NT2/D1 (cell line): ENCODE measurements at regions not wholly inside any gene's neighbourhood (a gene's known extent, or its start where the extent isn't known, plus 50 kb on each side); places are given as distances from the start of the nearest gene placed in this dataset.
A peak's percentile ranks its signal among the peaks of the same experiment; 100 is the strongest.
"Not testable (repeated sequence)": the region's sequence is repeated elsewhere in the genome, so short reads cannot be mapped to it uniquely, and the experiment has no call there.

ENCODE experiments used
- DNase-seq: peaks from one replicate; pipeline ENCODE4 v3.0.0-alpha.2; 2011; ENCODE audit warnings: low read depth, low spot score
- H3K27me3 ChIP-seq: 2 replicates; pipeline ENCODE4 v1.6.0; 2011; ENCODE audit warnings: mild to moderate bottlenecking; ENCODE audit not compliant: insufficient read length, insufficient read depth
- H3K36me3 ChIP-seq: 2 replicates; pipeline ENCODE4 v1.6.1; 2011; ENCODE audit warnings: mild to moderate bottlenecking, low read length, mixed read lengths; ENCODE audit not compliant: insufficient read depth, insufficient read length
- H3K4me1 ChIP-seq: 2 replicates; pipeline ENCODE4 v1.5.1; 2011; ENCODE audit not compliant: insufficient read depth, insufficient read length
- H3K4me3 ChIP-seq: 2 replicates; pipeline ENCODE4 v1.5.1; 2011; ENCODE audit warnings: low read depth; ENCODE audit not compliant: insufficient read length
- H3K9ac ChIP-seq: 2 replicates; pipeline ENCODE4 v1.6.0; 2011; ENCODE audit warnings: low read depth; ENCODE audit not compliant: insufficient read length
- H3K9me3 ChIP-seq: 2 replicates; pipeline ENCODE4 v1.5.1; 2011; ENCODE audit warnings: mild to moderate bottlenecking, low read length; ENCODE audit not compliant: insufficient read depth
- SUZ12 ChIP-seq: IDR thresholded peaks from 2 replicates; pipeline ENCODE4 v1.6.1; 2011; ENCODE audit not compliant: insufficient read length, insufficient read depth; ENCODE audit errors: extremely low read depth
- YY1 ChIP-seq: IDR thresholded peaks from 2 replicates; pipeline ENCODE4 v1.6.1; 2011; ENCODE audit not compliant: insufficient read length, insufficient read depth
- ZNF274 ChIP-seq: IDR thresholded peaks from 2 replicates; pipeline ENCODE4 v1.6.1; 2011; ENCODE audit warnings: mild to moderate bottlenecking, low read depth, low read length

DNA sequence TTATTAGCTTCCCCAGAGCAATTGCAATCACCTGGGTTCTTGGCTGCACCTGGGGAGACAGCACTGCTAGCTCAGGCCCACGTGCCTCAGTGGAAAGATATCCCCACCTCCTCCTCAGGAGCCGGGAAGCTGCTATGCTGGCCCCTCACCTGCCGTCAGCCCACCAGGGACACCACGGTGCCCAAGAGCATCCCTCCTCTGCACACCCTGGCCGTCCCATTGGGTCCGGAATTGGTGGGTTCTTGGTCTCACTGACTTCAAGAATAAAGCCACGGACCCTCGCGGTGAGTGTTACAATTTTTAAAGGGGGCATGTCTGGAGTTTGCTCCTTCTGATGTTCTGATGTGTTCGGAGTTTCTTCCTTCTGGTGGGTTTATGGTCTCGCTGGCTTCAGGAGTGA lies 72.3 kb upstream of the MEF2A start:
- no peak for DNase-seq
- peaks cover 3% of the 10 kb centered on the region for H3K4me1 ChIP-seq
- no peaks in the 10 kb centered on the region for H3K27me3 ChIP-seq
- H3K9me3 ChIP-seq: peaks cover 10% of the 10 kb centered on the region; the same call in 1 of the 2 replicates
- H3K9ac ChIP-seq: no peak overlapping the region
- no peaks in the 10 kb centered on the region for H3K36me3 ChIP-seq
- no peak overlapping the region for H3K4me3 ChIP-seq
- TF ChIP-seq YY1 (no peak), SUZ12 (no peak), ZNF274 (no peak)

DNA sequence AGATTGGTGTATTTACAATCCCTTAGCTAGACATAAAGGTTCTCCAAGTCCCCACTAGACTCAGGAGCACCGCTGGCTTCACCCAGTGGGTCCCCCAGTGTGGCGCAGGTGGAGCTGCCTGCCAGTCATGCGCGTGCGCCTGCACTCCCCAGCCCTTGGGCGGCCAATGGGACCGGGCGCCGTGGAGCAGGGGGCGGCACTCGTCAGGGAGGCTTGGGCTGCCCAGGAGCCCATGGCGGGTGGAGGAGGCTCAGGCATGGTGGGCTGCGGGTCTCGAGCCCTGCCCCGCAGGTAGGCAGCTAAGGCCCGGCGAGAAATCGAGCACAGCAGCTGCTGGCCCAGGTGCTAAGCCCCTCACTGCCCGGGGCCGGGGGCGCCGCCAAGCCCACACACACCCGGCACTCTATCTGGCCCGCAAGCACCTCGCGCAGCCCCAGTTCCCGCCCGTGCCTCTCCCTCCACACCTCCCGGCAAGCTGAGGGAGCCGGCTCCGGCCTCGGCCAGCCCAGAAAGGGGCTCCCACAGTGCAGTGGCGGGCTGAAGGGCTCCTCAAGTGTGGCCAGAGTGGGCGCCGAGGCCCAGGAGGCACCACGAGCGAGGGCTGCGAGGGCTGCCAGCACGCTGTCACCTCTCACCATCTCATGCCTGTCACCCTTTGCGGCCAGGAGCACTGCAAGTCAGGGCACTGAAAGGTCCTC lies 71.1 kb upstream of the MEF2A start:
- not testable (repeated sequence) for H3K4me3 ChIP-seq, H3K4me1 ChIP-seq, H3K36me3 ChIP-seq, H3K27me3 ChIP-seq, DNase-seq, H3K9ac ChIP-seq
- H3K9me3 ChIP-seq: peaks cover 15% of the 10 kb centered on the region; the same call in 1 of the 2 replicates

DNA sequence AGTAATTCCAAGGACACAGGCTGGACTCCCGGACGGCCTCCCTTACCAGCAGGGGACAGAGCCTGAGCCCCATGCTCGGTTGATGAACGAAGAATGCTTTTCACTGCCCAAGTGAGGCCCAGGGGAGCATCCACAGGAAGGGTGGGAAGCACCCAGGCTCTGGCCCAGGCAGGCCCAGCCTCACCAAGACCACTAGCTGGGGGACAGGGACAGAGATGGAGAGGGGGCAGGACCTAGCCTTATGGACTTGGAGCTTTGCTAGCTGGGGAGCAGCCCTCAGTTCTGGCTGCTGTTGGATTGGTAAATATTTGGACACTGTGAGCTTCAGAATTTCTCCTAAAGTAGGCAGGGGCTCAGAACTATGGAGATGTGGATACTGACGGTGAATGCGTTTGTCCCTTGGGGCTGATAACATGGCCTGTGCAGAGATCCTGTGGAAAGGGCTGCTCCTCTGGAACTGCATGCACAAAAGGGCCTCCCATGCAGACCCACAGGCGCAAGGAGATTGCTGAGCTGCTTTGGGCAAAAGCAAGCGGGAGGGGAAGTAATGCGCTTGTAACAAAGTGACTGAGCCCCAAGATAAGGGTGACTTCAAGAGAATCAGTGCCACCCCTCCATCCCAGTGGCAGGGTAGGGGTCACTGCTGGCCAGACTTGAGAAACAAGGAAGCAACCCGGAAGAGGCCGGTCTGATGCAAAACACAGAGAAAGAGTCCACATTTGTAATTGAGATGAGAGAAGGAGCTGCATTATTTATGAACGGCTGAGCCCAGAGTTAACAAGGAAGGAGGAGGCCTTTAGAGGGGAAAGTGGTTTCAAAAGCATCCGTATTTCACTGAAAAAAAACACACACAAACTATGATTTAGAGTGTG lies 70.1 kb upstream of the MEF2A start:
- Histone ChIP-seq H3K9ac (peak overlapping the region; percentile 17), H3K4me1 (peaks cover 3% of the 10 kb centered on the region), H3K9me3 (peaks cover 16% of the 10 kb centered on the region; the same call in 1 of the 2 replicates), H3K4me3 (no peak overlapping the region), H3K27me3 (no peaks in the 10 kb centered on the region), H3K36me3 (no peaks in the 10 kb centered on the region)
- TF ChIP-seq SUZ12 (no peak), YY1 (no peak), ZNF274 (no peak)
- no peak for DNase-seq

DNA sequence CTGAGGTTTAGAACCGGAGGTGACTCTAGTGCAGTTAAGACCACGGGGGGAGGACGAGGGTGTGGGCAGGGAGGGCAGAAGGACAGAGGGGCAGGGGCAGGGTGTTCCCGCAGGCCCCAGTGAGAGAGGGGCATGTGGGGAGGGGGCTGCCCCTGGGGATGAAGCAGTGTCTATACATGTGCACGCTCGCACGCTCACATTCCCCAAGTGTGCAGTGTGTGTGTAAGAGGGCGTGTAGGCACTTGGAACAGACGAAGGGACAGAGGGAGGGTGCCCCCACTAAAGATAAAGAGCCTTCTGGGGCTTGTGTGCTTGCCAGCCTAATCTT lies 69.5 kb upstream of the MEF2A start:
- H3K27me3 ChIP-seq: no peaks in the 10 kb centered on the region
- TF ChIP-seq SUZ12 (no peak), YY1 (no peak), ZNF274 (no peak)
- no peaks in the 10 kb centered on the region for H3K36me3 ChIP-seq
- peaks cover 16% of the 10 kb centered on the region; the same call in 1 of the 2 replicates for H3K9me3 ChIP-seq
- no peak overlapping the region for H3K4me3 ChIP-seq
- DNase-seq: no peak
- no peak overlapping the region for H3K9ac ChIP-seq
- H3K4me1 ChIP-seq: peaks cover 3% of the 10 kb centered on the region

DNA sequence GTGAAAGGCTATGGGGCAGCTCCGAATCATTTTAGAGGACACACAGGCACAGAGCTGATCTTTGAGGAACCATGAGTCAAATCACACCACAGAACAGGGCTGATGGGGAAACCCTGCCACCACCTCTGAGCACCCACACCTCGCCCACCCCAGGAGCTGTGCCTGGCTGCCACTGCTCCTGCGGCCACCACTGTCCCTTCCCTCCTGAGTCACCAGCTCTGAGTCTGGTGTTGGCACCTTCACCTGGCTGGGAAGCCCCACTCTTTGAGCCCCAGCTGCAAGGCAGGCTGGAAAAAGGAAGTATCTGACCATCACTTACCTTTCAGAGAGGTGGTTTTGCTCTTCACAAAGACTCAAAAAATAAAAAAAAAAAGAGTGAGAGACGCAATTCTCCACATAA lies 63.6 kb upstream of the MEF2A start:
- TF ChIP-seq ZNF274 (no peak), SUZ12 (no peak), YY1 (no peak)
- Histone ChIP-seq H3K9me3 (peaks cover 6% of the 10 kb centered on the region; the same call in 1 of the 2 replicates), H3K9ac (no peak overlapping the region), H3K4me3 (no peak overlapping the region), H3K27me3 (no peaks in the 10 kb centered on the region), H3K36me3 (no peaks in the 10 kb centered on the region), H3K4me1 (peaks cover 6% of the 10 kb centered on the region)
- no peak for DNase-seq

- no peak for TF ChIP-seq SUZ12
- TF ChIP-seq ZNF274: no peak
- Histone ChIP-seq H3K9ac (no peak overlapping the region), H3K36me3 (no peaks in the 10 kb centered on the region), H3K4me1 (peaks cover 6% of the 10 kb centered on the region), H3K9me3 (peaks cover 6% of the 10 kb centered on the region; the same call in 1 of the 2 replicates), H3K4me3 (no peak overlapping the region), H3K27me3 (no peaks in the 10 kb centered on the region)
- DNase-seq: no peak
These were observed 63.1 kb upstream of the MEF2A start for GRCh38 chr15:99502661-99503060.

- DNase-seq: no peak
- Histone ChIP-seq H3K9ac (no peak overlapping the region), H3K36me3 (no peaks in the 10 kb centered on the region), H3K4me3 (no peak overlapping the region), H3K4me1 (peaks cover 6% of the 10 kb centered on the region), H3K27me3 (no peaks in the 10 kb centered on the region), H3K9me3 (peaks cover 6% of the 10 kb centered on the region; the same call in 1 of the 2 replicates)
- TF ChIP-seq ZNF274: no peak
These were observed 62.4 kb upstream of the MEF2A start for GRCh38 chr15:99503411-99503810.
